ENCODE measurements at regions not wholly inside any gene's neighbourhood (a gene's known extent, or its start where the extent isn't known, plus 50 kb on each side); places are given as distances from the start of the nearest gene placed in this dataset.

DNA sequence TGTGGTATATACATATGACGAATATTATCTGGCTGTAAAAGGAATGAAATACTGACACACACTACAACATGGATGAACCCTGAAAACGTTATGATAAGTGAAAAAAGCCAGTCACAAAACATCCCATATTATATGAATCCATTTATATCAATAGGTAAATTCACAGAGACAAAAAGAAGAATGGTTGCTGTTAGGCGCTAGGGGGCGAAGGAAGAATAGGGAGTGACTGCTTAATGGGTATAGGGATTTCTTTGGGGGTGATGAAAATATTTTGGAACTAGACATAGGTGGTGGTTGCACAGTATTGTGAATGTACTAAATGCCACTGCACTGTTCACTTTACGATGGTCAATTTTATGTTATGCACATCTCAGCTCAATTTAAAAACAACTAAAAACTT, 96.4 kb upstream of the EGFL6 start:
- TF ChIP-seq, protein P1, sequence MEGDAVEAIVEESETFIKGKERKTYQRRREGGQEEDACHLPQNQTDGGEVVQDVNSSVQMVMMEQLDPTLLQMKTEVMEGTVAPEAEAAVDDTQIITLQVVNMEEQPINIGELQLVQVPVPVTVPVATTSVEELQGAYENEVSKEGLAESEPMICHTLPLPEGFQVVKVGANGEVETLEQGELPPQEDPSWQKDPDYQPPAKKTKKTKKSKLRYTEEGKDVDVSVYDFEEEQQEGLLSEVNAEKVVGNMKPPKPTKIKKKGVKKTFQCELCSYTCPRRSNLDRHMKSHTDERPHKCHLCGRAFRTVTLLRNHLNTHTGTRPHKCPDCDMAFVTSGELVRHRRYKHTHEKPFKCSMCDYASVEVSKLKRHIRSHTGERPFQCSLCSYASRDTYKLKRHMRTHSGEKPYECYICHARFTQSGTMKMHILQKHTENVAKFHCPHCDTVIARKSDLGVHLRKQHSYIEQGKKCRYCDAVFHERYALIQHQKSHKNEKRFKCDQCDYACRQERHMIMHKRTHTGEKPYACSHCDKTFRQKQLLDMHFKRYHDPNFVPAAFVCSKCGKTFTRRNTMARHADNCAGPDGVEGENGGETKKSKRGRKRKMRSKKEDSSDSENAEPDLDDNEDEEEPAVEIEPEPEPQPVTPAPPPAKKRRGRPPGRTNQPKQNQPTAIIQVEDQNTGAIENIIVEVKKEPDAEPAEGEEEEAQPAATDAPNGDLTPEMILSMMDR (IDR thresholded peaks at IDR 0.05) = no peak
- no peak for TF ChIP-seq ZFX (IDR thresholded peaks at IDR 0.05; ENCODE audit: borderline replicate concordance)
